GM12875 (cell line): ENCODE measurements at regions not wholly inside any gene's neighbourhood (a gene's known extent, or its start where the extent isn't known, plus 50 kb on each side); places are given as distances from the start of the nearest gene placed in this dataset.

Experiments
- H3K4me3 ChIP-seq: one replicate; pipeline ENCODE4 v1.5.1; 2011; ENCODE audit warnings: low read depth, low read length, control low read depth
- CTCF ChIP-seq: IDR thresholded peaks from 2 replicates; pipeline ENCODE4 v1.5.1; 2011; ENCODE audit warnings: low read depth, mild to moderate bottlenecking, control low read depth, inconsistent platforms, low read length, moderate library complexity, borderline replicate concordance; ENCODE audit not compliant: insufficient read depth

DNA sequence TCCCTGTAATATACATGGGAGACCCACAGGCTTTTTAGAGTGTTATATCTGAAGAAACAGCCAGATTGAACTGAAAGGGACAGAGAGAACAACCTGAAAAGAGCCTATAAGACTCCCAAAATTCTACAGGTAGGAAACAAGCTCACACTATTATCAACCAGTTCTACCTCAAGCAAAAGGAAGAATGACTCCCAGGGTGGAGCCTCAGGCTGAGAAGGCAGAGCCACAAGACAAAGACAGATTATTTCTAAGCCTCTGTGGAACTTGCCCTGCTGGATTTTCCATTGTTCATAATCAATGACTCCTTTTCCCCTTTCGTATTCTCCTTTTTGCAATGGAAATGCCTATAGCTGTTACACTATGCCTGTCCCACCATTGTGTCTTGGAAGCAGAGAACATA lies 95.1 kb upstream of the LMCD1 start:
- no peak overlapping the region for H3K4me3 ChIP-seq
- TF ChIP-seq CTCF: no peak

- no peak overlapping the region for H3K4me3 ChIP-seq
- TF ChIP-seq CTCF: no peak
Observed at GRCh38 chr3:8413337-8413926, 88.2 kb upstream of the LMCD1 start.

DNA sequence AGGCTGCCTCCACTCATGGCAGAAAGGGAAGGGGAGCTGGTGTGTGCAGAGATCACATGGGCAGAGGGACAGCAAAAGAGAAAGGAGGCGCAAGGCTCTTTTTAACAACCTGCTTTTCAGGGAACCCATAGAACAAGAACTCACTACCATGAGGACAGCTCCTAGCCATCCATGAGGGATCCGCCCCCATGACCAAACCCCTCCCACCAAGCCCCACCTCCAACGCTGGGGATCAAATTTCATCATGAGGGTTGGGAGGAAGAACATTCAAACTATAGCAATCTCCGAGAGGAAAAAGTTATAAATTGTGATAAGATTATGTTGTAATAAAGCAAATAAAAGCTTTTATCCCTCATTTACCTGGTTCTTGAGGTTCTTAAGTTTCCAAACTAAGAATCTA lies 84.7 kb upstream of the LMCD1 start:
- no peak for TF ChIP-seq CTCF
- H3K4me3 ChIP-seq: no peak overlapping the region

DNA sequence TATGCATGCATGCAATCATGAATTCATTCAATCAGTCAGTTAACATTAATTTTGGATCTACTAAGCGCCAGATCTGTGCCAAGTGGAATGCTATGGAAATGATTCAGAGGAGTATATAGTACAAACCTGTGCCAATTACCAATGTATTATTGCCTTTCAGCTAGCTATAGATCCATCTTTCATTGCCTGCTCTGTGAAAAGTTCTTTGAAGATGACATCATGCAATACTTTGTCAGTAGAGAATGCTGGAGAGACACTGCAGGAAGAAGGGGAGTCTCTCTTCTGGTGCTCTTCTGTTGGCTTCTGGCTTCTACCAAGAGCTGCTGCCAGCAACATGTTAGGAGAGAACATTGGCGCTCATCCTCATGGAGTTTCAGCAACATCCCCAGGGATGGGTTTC lies 81.0 kb upstream of the LMCD1 start:
- TF ChIP-seq CTCF: no peak
- H3K4me3 ChIP-seq: no peak overlapping the region

DNA sequence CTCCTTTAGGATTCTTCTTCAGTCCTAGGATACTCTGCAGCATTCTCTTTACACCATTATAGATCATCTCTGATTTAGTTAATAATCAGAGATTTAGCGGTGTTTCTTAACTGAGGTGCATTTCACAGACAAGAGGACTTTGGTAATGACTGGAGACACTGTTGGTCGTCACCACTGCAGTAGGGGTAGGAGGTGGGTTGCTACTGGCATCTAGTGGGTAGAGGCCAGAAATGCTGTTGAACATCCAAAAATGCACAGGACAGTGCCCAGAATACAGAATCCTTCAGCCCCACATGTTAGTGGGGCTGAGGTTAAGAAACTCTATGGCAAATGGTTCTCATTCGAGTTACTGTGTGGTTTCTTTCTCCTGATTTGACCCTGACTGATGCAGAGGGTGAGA lies 80.4 kb upstream of the LMCD1 start:
- 0 out of 2 replicates have a peak, but pooled peaks have one; percentile 8 for TF ChIP-seq CTCF
- no peak overlapping the region for H3K4me3 ChIP-seq

GRCh38 chr3:8421711-8422110 lies 79.9 kb upstream of the LMCD1 start:
- no peak for TF ChIP-seq CTCF
- H3K4me3 ChIP-seq: no peak overlapping the region

- no peak for TF ChIP-seq CTCF
- no peak overlapping the region for H3K4me3 ChIP-seq
Observed at GRCh38 chr3:8423307-8423706, 78.3 kb upstream of the LMCD1 start.
